Dedifferentiated amniotic fluid mesenchymal stem cell (primary cell): ENCODE measurements at regions not wholly inside any gene's neighbourhood (a gene's known extent, or its start where the extent isn't known, plus 50 kb on each side); places are given as distances from the start of the nearest gene placed in this dataset.

Source experiments
- DNase-seq: peaks from one replicate; pipeline ENCODE4 v3.0.0-alpha.2; 2016; ENCODE audit errors: extremely low spot score

DNA sequence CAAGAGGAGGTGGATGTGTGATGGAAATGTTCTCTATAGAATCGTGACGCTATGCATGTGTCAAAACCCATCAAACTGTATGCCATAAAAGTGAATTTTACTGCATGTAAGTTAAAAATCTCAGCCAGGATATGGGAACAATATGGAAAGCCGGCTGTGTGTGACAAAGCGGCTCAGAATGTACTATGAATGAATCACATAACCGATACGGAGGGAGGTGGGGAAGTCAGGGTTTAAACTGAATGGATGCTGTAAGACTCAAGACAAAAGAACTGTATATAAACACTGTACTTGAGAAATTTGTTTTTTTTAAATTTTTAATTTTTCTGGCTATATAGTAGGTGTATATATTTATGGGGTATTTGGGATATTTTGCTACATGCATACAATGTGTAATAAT is 111.6 kb upstream of the PDE4B start:
- DNase-seq, result no peak

DNA sequence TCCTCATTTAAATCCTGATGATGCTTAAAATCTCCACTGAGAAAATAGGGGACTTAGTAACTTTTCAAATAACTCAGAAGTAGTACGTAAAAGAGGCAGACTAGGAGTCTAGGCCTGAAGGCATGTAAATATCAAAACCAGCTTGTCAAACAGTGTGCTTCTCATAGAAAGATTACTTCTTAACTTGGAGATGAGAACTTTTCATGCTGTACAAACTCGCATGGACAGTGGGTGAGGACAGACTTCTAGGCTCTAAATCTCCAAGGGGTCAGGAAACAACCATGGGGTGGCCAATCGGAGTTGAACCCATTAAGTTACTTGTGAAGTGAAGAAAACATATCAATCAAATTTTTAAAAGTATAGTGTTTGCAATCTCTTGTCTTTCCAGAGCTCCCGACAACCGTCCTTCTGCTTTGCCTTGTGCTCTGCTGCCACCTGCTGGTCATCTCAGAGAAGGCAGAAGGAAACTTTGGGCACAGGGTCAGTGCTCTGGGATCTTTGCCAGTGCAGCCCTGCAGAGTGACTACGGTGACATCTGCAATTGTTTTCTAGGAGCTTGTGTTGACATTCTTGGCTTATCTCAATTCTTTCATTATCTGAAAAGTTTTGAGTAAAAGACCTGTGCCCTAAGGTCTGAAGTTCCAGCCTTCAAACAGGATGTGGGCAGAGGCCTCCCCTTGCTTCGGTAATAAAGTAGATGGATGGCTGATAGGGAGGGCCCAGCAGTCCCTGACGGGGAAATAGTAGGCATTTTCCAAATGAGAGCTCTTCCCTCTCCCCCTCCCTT is 105.1 kb upstream of the PDE4B start:
- peak; percentile 55 for DNase-seq

GRCh38 chr1:65688215-65688566 is 104.5 kb upstream of the PDE4B start:
- no peak for DNase-seq

DNA sequence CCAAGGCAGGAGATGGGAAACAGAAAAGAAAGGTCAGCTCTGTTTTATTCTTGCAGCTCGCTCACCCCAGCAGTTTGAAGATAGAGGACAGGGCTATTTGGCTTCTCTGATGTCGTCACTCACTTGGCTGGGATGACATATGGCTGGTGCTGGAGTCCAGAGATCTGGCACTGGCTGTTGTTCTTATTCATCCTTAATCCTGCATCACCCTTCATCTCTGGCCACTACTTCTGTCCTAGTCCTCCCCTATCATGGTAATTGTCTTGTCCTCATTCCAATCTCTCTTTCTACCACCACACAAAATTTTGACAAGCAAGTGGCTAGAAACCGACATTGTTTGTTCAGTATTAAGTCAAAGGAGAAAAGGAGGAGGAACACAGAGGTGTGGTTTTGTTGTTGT is 103.8 kb upstream of the PDE4B start:
- DNase-seq, result no peak

DNA sequence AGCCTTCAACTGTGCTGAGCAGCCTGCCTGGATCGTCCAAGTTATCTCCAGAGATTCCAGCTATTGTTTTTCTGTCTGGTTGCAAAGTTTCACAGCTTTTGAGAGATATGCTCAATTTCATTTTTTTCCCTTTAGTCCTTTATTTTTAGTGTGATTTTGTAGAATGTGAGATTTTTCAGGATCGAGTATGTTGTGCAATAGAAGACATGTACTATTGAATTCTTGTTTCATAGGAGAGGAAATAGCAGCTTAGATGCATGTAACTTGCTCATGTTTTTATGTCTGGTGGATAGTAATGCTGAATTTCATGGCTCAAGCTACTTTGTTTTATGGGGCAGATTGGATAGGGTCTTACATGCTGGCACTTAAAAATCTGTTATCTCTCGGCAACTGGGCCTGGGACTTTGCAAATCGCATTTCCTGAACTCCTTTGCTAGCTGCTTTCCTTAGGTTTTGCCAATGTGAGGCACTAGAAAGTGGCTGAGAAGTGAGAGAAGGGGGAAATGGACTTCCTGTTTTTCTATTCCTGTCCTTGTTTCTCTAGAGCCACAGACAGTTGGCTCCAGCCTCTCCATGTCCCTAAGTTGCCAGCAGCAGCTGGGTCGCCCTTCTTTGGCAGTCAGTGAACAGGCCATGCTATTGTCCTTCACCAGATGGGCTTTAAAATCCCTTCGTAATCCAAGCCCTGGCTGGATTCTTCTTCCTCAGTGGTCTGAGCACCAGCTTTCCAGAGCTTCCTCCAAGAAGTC is 101.4 kb upstream of the PDE4B start:
- no peak for DNase-seq

DNA sequence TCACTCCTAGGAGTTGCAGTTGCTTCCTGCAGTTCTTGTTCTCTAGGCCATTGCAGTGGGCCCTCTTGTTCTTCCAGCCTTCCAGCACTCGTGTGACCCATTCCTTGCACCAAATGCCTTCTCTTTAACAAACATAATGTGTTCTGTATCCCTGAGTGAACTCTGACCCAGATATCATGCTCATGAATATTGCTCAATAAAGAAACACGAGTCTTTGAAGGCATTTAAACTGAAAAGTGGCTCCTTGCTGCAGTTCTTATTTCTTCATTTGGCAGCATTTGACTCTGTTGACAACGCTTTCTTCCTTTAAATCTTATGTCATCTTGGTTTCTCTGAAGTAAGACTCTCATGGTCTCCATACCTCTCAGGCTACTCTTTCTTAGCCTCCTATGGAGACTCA is 100.7 kb upstream of the PDE4B start:
- DNase-seq, result no peak

- DNase-seq, result no peak
Observed at GRCh38 chr1:65694126-65694525, 98.6 kb upstream of the PDE4B start.

GRCh38 chr1:65694933-65695332 is 97.8 kb upstream of the PDE4B start:
- DNase-seq, result no peak

- no peak for DNase-seq
Observed at GRCh38 chr1:65698590-65698989, 94.1 kb upstream of the PDE4B start.

DNA sequence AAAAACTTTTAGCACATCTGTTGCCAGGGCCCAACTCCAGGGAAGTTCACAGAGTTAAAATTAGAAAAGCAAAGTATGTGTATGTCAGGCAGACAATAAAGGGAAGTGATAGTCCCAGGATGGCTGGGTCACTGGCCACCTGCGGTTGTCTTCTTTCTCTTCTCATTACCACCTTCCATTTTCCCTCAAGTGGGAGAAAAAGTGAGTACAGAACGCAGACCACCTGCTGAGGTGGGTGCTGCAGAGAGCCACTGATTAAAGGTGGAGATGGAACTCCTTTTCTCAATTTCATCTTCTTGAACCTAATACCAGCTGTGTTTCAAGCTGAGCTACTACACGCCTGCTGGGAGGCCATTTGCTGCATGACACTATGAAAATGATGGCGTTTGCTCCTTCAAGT is 88.8 kb upstream of the PDE4B start:
- DNase-seq, result no peak

- no peak for DNase-seq
Observed at GRCh38 chr1:65704318-65704717, 88.4 kb upstream of the PDE4B start.

- no peak for DNase-seq
Observed at GRCh38 chr1:65717815-65718454, 74.8 kb upstream of the PDE4B start.

- no peak for DNase-seq
Observed at GRCh38 chr1:65719391-65719790, 73.3 kb upstream of the PDE4B start.

GRCh38 chr1:65722461-65722860 is 70.2 kb upstream of the PDE4B start:
- no peak for DNase-seq

- DNase-seq, result no peak
Observed at GRCh38 chr1:65724151-65724550, 68.5 kb upstream of the PDE4B start.

GRCh38 chr1:65725064-65725463 is 67.6 kb upstream of the PDE4B start:
- DNase-seq, result no peak

GRCh38 chr1:65728504-65728903 is 64.2 kb upstream of the PDE4B start:
- no peak for DNase-seq

DNA sequence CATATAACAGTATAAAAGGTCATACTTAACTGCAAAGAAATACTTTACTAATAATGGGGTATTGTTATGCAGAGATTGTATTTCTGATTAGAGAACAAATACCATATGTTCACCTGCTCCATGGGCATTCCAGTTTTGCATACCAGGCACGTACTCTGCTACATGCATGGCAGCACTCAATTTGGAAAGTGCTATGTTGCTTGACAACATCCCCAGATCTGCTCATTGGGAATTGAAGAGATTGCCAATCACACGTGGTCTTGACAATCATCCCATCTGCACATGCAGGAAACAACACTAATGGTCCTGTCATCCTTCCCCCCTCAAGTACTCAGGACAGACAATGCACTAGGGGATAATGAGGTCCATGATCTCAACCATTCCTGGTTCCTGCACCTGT is 63.4 kb upstream of the PDE4B start:
- DNase-seq, result no peak

DNA sequence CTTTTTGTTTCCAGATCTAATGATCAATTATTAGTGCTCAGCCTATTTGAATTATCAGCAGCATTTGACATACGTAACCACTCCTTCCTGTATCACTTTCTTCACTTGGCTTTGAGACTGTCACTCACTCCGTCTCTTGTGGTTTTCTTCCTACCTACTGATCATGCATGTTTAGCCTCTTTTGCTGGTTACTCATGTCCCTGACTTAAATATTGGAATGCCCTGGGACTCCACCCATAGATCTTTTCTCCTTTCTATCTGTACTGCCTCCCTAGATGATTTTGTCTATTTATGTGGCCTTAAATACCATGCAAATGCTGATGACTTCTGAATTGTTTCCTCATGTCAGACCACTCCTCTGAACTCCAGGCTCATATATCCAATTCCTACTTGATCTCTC is 57.7 kb upstream of the PDE4B start:
- DNase-seq, result peak; percentile 26

DNA sequence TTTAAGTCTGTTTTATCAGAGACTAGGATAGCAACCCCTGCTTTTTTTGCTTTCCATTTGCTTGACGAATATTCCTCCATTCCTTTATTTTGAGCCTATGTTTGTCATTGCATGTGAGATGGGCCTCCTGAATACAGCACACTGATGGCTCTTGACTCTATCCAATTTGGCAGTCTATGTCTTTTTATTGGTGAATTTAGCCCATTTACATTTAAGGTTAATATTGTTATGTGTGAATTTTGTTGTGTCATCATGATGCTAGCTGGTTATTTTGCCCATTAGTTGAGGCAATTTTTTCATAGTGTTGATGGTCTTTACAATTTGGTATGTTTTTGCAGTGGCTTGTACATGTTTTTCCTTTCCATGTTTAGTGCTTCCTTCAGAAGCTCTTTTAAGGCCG is 50.7 kb upstream of the PDE4B start:
- no peak for DNase-seq
